Spleen (tissue), 11 donors: ENCODE measurements at regions not wholly inside any gene's neighbourhood (a gene's known extent, or its start where the extent isn't known, plus 50 kb on each side); places are given as distances from the start of the nearest gene placed in this dataset.

Source experiments
- DNase-seq: peaks from one replicate; pipeline ENCODE4 v3.0.0-alpha.2; 2020
- H3K27ac ChIP-seq, 8 donors: fragments of 200-600 bp; sonication (generic) in 7 of 8; 1 replicate in 4 of 8; 2 replicates in 4 of 8; pipeline versions ENCODE4 v1.5.0 to v1.8.0; 2016 to 2021; ENCODE audit warnings: inconsistent platforms in 4 of 8, mild to moderate bottlenecking in 4 of 8, moderate library complexity in 1 of 8
- H3K27me3 ChIP-seq, 7 donors: fragments of 200-600 bp; sonication (generic) in 6 of 7; replicated peaks in 1 of 7; 1 replicate in 4 of 7; 2 replicates in 3 of 7; pipeline versions ENCODE4 v1.5.0 to v1.8.0; 2016 to 2021; ENCODE audit warnings: inconsistent platforms in 3 of 7, mild to moderate bottlenecking in 1 of 7
- H3K36me3 ChIP-seq, 6 donors: fragments of 200-600 bp; sonication (generic) in 5 of 6; 1 replicate in 4 of 6; 2 replicates in 2 of 6; pipeline versions ENCODE4 v1.5.0 to v1.8.0; 2016 to 2021; ENCODE audit warnings: inconsistent platforms in 2 of 6
- H3K4me1 ChIP-seq, 6 donors: fragments of 200-600 bp; sonication (generic) in 5 of 6; 1 replicate in 3 of 6; 2 replicates in 3 of 6; pipeline versions ENCODE4 v1.5.0 to v1.8.0; 2016 to 2021; ENCODE audit warnings: inconsistent platforms in 3 of 6
- H3K4me3 ChIP-seq, 8 donors: fragments of 200-600 bp; sonication (generic) in 7 of 8; 1 replicate in 4 of 8; 2 replicates in 4 of 8; pipeline versions ENCODE4 v1.5.0 to v1.8.0; 2016 to 2021; ENCODE audit warnings: inconsistent platforms in 4 of 8, mild to moderate bottlenecking in 4 of 8, moderate library complexity in 2 of 8
- H3K9me3 ChIP-seq, 8 donors: fragments of 200-600 bp; sonication (generic) in 7 of 8; 1 replicate in 4 of 8; 2 replicates in 4 of 8; pipeline versions ENCODE4 v1.5.0 to v1.8.0; 2016 to 2021; ENCODE audit warnings: inconsistent platforms in 4 of 8
- CTCF ChIP-seq, 11 experiments: fragments of 200-600 bp in 7 of 11; fragments of 450-650 bp in 4 of 11; sonication (generic) in 4 of 11; IDR thresholded peaks in 8 of 11; conservative IDR thresholded peaks in 3 of 11; 1 replicate in 7 of 11; 2 replicates in 4 of 11; pipeline versions ENCODE4 v1.4.0 to v1.8.0; 2016 to 2021; ENCODE audit warnings: antibody characterized with exemption in 11 of 11, inconsistent platforms in 4 of 11, mild to moderate bottlenecking in 1 of 11
- POLR2A ChIP-seq, 3 donors: fragments of 450-650 bp; IDR thresholded peaks; one replicate each; pipeline ENCODE4 v1.5.1; 2017; ENCODE audit warnings: antibody characterized with exemption in 3 of 3, mild to moderate bottlenecking in 1 of 3
- POLR2AphosphoS5 ChIP-seq, 3 donors: sonication (generic); formaldehyde crosslinking; IDR thresholded peaks; one replicate each; pipeline ENCODE4 v1.5.1; 2017; ENCODE audit warnings: antibody characterized with exemption in 3 of 3
- WGBS, 5 donors: extraction: QIAGEN DNeasy Blood & Tissue Kit in 3 of 5; methylation state at CpG; one replicate each; pipeline versions ENCODE4 v1.1.5 to v1.1.7; 2013 to 2018; 5-methylcytosine and 5-hydroxymethylcytosine counted together
- intact Hi-C: fragments of 100-400 bp; cut with DNase I; formaldehyde crosslinking; loops from one replicate; pipeline ENCODE4 v1.15.0; 2023; ENCODE audit warnings: low total_unique reads
- donor health status: healthy with polysubstance abuse.
- donor health status: DM: no; HTN: no; CAD: no; lungs with moderate emphysema.
- donor health status: DM: no; HTN: no; CAD: no.
- donor health status: Bipolar disorder and iron deficiency.
- donor health status: healthy.
- donor health status: DM: no; HTN: no; CAD: no.
- donor health status: DM: yes; HTN: yes; CAD: no.

GRCh38 chr5:158492841-158493242 is 606.9 kb downstream of the EBF1 start:
- 70 to 88% (median 85%) methylated on average over 3 of the region's 3 CpGs for WGBS, 5 donors
- Histone ChIP-seq H3K36me3 (no peaks in the 10 kb centered on the region), H3K4me3 (no peak overlapping the region), H3K4me1 (no peaks in the 10 kb centered on the region), H3K27ac (no peak overlapping the region), H3K27me3 (no peaks in the 10 kb centered on the region), H3K9me3 (peaks cover 0 to 4% (median 0%) of the 10 kb centered on the region in 8 donors)
- intact Hi-C loops, result no loop called here
- TF ChIP-seq POLR2A (IDR thresholded peaks at IDR 0.05), result no peak
- TF ChIP-seq POLR2AphosphoS5 (IDR thresholded peaks at IDR 0.05), result no peak
- no peak for TF ChIP-seq CTCF (IDR thresholded peaks at IDR 0.05 in 8 of 11, conservative IDR thresholded peaks at IDR 0.05 in 3 of 11)
- DNase-seq, result no peak

GRCh38 chr5:158492136-158492535 is 607.6 kb downstream of the EBF1 start:
- no peak for DNase-seq
- Histone ChIP-seq H3K4me1 (no peaks in the 10 kb centered on the region), H3K27ac (no peak overlapping the region), H3K27me3 (no peaks in the 10 kb centered on the region), H3K4me3 (no peak overlapping the region), H3K36me3 (no peaks in the 10 kb centered on the region), H3K9me3 (peaks cover 0 to 4% (median 0%) of the 10 kb centered on the region in 8 donors)
- TF ChIP-seq CTCF (IDR thresholded peaks at IDR 0.05 in 8 of 11, conservative IDR thresholded peaks at IDR 0.05 in 3 of 11) (no peak), POLR2A (IDR thresholded peaks at IDR 0.05) (no peak), POLR2AphosphoS5 (IDR thresholded peaks at IDR 0.05) (no peak)
- intact Hi-C loops, result no loop called here

GRCh38 chr5:158487664-158488063 is 612.1 kb downstream of the EBF1 start:
- no peaks in the 10 kb centered on the region for H3K27me3 ChIP-seq
- intact Hi-C loops, result no loop called here
- H3K27ac ChIP-seq, result no peak overlapping the region
- no peak for TF ChIP-seq CTCF (IDR thresholded peaks at IDR 0.05 in 8 of 11, conservative IDR thresholded peaks at IDR 0.05 in 3 of 11)
- TF ChIP-seq POLR2AphosphoS5 (IDR thresholded peaks at IDR 0.05), result no peak
- no peak for TF ChIP-seq POLR2A (IDR thresholded peaks at IDR 0.05)
- H3K4me3 ChIP-seq, result no peak overlapping the region
- WGBS, 5 donors, result 37 to 62% (median 43%) methylated on average over 1 of the region's 1 CpG
- DNase-seq, result no peak
- no peaks in the 10 kb centered on the region for H3K9me3 ChIP-seq
- H3K4me1 ChIP-seq, result no peaks in the 10 kb centered on the region
- H3K36me3 ChIP-seq, result no peaks in the 10 kb centered on the region

GRCh38 chr5:158487156-158487555 is 612.6 kb downstream of the EBF1 start:
- no peaks in the 10 kb centered on the region for H3K9me3 ChIP-seq
- no peak overlapping the region for H3K27ac ChIP-seq
- H3K4me1 ChIP-seq, result no peaks in the 10 kb centered on the region
- DNase-seq, result no peak
- no peaks in the 10 kb centered on the region for H3K27me3 ChIP-seq
- H3K4me3 ChIP-seq, result no peak overlapping the region
- 69 to 89% (median 75%) methylated on average over 1 of the region's 1 CpG for WGBS, 5 donors
- H3K36me3 ChIP-seq, result no peaks in the 10 kb centered on the region
- TF ChIP-seq CTCF (IDR thresholded peaks at IDR 0.05 in 8 of 11, conservative IDR thresholded peaks at IDR 0.05 in 3 of 11), result no peak
- TF ChIP-seq POLR2AphosphoS5 (IDR thresholded peaks at IDR 0.05), result no peak
- no peak for TF ChIP-seq POLR2A (IDR thresholded peaks at IDR 0.05)
- intact Hi-C loops, result no loop called here
